A549 (cell line): ENCODE measurements at regions not wholly inside any gene's neighbourhood (a gene's known extent, or its start where the extent isn't known, plus 50 kb on each side); places are given as distances from the start of the nearest gene placed in this dataset.

Experiments
- ATAC-seq, 2 experiments: fragments of 200-7000 bp in 1 of 2; fragments of >200 bp in 1 of 2; cut with Nextera tagmentation in 1 of 2; cut with Tn5 transposase in 1 of 2; 3 replicates each; pipeline versions ENCODE4 v1.8.0 to v1.9.1; 2018 to 2020; ENCODE audit warnings: mild to moderate bottlenecking in 1 of 2, moderate library complexity in 1 of 2
- CTCF ChIA-PET: fragments of 300-600 bp; sonication (Branson Sonifier 250); formaldehyde crosslinking; extraction: SDS; loops from one replicate; lab custom pipeline; 2021; ENCODE audit warnings: antibody characterized with exemption, inconsistent platforms; lab: Yijun Ruan, JAX
- POLR2A ChIA-PET: fragments of 350-600 bp; formaldehyde crosslinking; extraction: SDS; loops from one replicate; lab custom pipeline; 2021; ENCODE audit warnings: antibody characterized with exemption, inconsistent platforms; lab: Yijun Ruan, JAX
- DNase-seq, 2 experiments: peaks; one replicate each; pipeline versions ENCODE4 v3.0.0 to v3.0.0-alpha.2; 2011 to 2016; ENCODE audit warnings: low read depth in 1 of 2, low spot score in 1 of 2
- FAIRE-seq: peaks from 2 replicates; lab custom pipeline; 2011; peaks lifted over from hg19 to GRCh38; lab: Jason Lieb, UNC
- H3K27ac ChIP-seq, 2 experiments: fragments of >200 bp; sonication (Bioruptor Twin); formaldehyde crosslinking; 3 replicates each; pipeline ENCODE4 v1.5.1; 2016 to 2017
- H3K4me1 ChIP-seq: fragments of >200 bp; sonication (Bioruptor Twin); formaldehyde crosslinking; 3 replicates; pipeline ENCODE4 v1.6.1; 2016
- H3K4me2 ChIP-seq: fragments of >200 bp; sonication (Bioruptor Twin); formaldehyde crosslinking; 3 replicates; pipeline ENCODE4 v1.6.1; 2016
- H3K4me3 ChIP-seq: fragments of >200 bp; sonication (Bioruptor Twin); formaldehyde crosslinking; 3 replicates; pipeline ENCODE4 v1.5.1; 2016
- H3K9me3 ChIP-seq: fragments of >200 bp; sonication (Bioruptor Twin); formaldehyde crosslinking; 3 replicates; pipeline ENCODE4 v1.6.1; 2016
- BHLHE40 ChIP-seq: IDR thresholded peaks from 2 replicates; pipeline ENCODE4 v1.6.1; 2012; ENCODE audit warnings: low read depth, low read length, inconsistent platforms
- CBX2 ChIP-seq: fragments of 200-600 bp; sonication (generic); IDR thresholded peaks from 2 replicates; pipeline ENCODE4 v1.6.1; 2016; ENCODE audit warnings: low read depth, mild to moderate bottlenecking, borderline replicate concordance
- CEBPB ChIP-seq, 2 experiments: fragments of >200 bp in 1 of 2; sonication (Bioruptor Twin) in 1 of 2; formaldehyde crosslinking in 1 of 2; IDR thresholded peaks; 2 replicates each; pipeline ENCODE4 v1.6.1; 2012 to 2016
- CHD4 ChIP-seq: fragments of 200-600 bp; sonication (generic); IDR thresholded peaks from 2 replicates; pipeline ENCODE4 v1.6.1; 2016; ENCODE audit warnings: antibody characterized with exemption, mild to moderate bottlenecking, borderline replicate concordance
- EHF ChIP-seq: fragments of 250-450 bp; sonication (Bioruptor Pico); IDR thresholded peaks from 2 replicates; pipeline ENCODE4 v1.5.0; 2020; ENCODE audit warnings: mild to moderate bottlenecking
- HDAC2 ChIP-seq: fragments of 200-600 bp; sonication (generic); IDR thresholded peaks from 2 replicates; pipeline ENCODE4 v1.6.1; 2016
- HOXB5 ChIP-seq: fragments of 250-450 bp; sonication (Bioruptor Pico); IDR thresholded peaks from 2 replicates; pipeline ENCODE4 v1.5.0; 2020; ENCODE audit warnings: mild to moderate bottlenecking, moderate library complexity
- JUN ChIP-seq, 2 experiments: fragments of >200 bp; sonication (Bioruptor Twin); formaldehyde crosslinking; IDR thresholded peaks; 2 replicates in 1 of 2; 3 replicates in 1 of 2; pipeline ENCODE4 v1.6.1; 2016 to 2017
- KDM5A ChIP-seq: fragments of 200-600 bp; sonication (generic); IDR thresholded peaks from 2 replicates; pipeline ENCODE4 v1.6.1; 2016; ENCODE audit warnings: antibody characterized with exemption, mild to moderate bottlenecking
- MYC ChIP-seq: IDR thresholded peaks from 2 replicates; pipeline ENCODE4 v1.6.1; 2012; ENCODE audit warnings: mild to moderate bottlenecking, inconsistent platforms, low read length, improper control_type of control experiment, borderline replicate concordance
- RAD21 ChIP-seq, 2 experiments: fragments of >200 bp in 1 of 2; sonication (Bioruptor Twin) in 1 of 2; formaldehyde crosslinking in 1 of 2; IDR thresholded peaks in 1 of 2; conservative IDR thresholded peaks in 1 of 2; 2 replicates in 1 of 2; 3 replicates in 1 of 2; pipeline ENCODE4 v1.6.1; 2012 to 2018; ENCODE audit warnings: inconsistent platforms in 1 of 2
- RNF2 ChIP-seq: fragments of 200-600 bp; sonication (generic); IDR thresholded peaks from 2 replicates; pipeline ENCODE4 v1.6.1; 2016; ENCODE audit warnings: low read depth, mild to moderate bottlenecking, antibody characterized with exemption, moderate library complexity, borderline replicate concordance
- TFCP2L1 ChIP-seq: fragments of 250-450 bp; sonication (Bioruptor Pico); IDR thresholded peaks from 2 replicates; pipeline ENCODE4 v1.5.0; 2021; ENCODE audit warnings: mild to moderate bottlenecking
- ZC3H11A ChIP-seq: fragments of 450-650 bp; IDR thresholded peaks from 2 replicates; pipeline ENCODE4 v1.6.1; 2014; ENCODE audit warnings: antibody characterized with exemption, mild to moderate bottlenecking
- WGBS: methylation state at CpG from one replicate; pipeline ENCODE4 v1.1.6; 2017; ENCODE audit errors: missing lambda C conversion rate; 5-methylcytosine and 5-hydroxymethylcytosine counted together
- TF ChIP-seq, protein P1 (sequence below): IDR thresholded peaks from 2 replicates; pipeline ENCODE4 v1.6.1; 2012
- TF ChIP-seq, protein P2 (sequence below): fragments of 200-600 bp; sonication (generic); IDR thresholded peaks from 2 replicates; pipeline ENCODE4 v1.6.1; 2016; ENCODE audit warnings: antibody characterized with exemption, mild to moderate bottlenecking, moderate library complexity

GRCh38 chr5:2387250-2387633, 364.2 kb downstream of the IRX2 start:
- CTCF ChIA-PET = no interaction called here
- no peak for FAIRE-seq

GRCh38 chr5:2385818-2386217, 365.7 kb downstream of the IRX2 start:
- FAIRE-seq = no peak
- TF ChIP-seq KDM5A = no peak
- TF ChIP-seq CEBPB (IDR thresholded peaks at IDR 0.05) = no peak
- POLR2A ChIA-PET = no interaction called here

More at GRCh38 chr5:2387250-2387633, 364.2 kb downstream of the IRX2 start:
- TF ChIP-seq JUN (IDR thresholded peaks at IDR 0.05) = no peak
- TF ChIP-seq HOXB5 (CRISPR knock-in tag) = no peak
- no peak for TF ChIP-seq MYC
- TF ChIP-seq ZC3H11A = no peak
- no peak for TF ChIP-seq CBX2
- DNase-seq = no peak
- Histone ChIP-seq H3K4me2 (no peak overlapping the region), H3K27ac (no peak overlapping the region), H3K4me1 (no peaks in the 10 kb centered on the region), H3K4me3 (no peak overlapping the region), H3K9me3 (no peaks in the 10 kb centered on the region)
- no peak for ATAC-seq
- 38% methylated on average over 11 of the region's 11 CpGs for WGBS
- POLR2A ChIA-PET = no interaction called here

DNA sequence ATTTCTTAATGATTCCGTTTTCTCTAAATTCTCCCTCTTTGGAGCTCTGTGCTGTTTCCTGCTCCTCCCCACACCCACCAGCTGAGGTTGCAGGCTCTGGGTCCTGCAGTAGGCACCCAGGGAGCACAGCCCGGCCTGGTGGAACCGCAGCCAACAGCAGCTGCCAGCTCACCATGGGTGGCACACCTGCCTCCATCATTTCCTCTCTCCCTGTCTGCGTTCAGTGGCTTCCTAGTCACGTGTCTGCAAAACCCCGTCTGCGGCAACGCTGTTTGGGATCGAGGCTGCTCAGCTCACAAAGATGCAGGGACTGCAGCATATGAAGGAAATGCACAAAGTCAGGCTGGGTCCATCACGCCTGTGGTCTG, 367.8 kb downstream of the IRX2 start:
- ATAC-seq = no peak
- CTCF ChIA-PET = no interaction called here

More at GRCh38 chr5:2385818-2386217, 365.7 kb downstream of the IRX2 start:
- no peak for ATAC-seq
- 0% methylated on average over 3 of the region's 3 CpGs for WGBS
- CTCF ChIA-PET = no interaction called here
- Histone ChIP-seq H3K9me3 (no peaks in the 10 kb centered on the region), H3K4me1 (no peaks in the 10 kb centered on the region), H3K4me3 (no peak overlapping the region), H3K4me2 (no peak overlapping the region), H3K27ac (no peak overlapping the region)
- no peak for DNase-seq

More for the DNA sequence above, 367.8 kb downstream of the IRX2 start:
- DNase-seq = no peak
- TF ChIP-seq KDM5A (no peak), EHF (no peak), HDAC2 (no peak), BHLHE40 (no peak), RNF2 (no peak), RAD21 (conservative IDR thresholded peaks at IDR 0.05 in 1 of 2, IDR thresholded peaks at IDR 0.05 in 1 of 2) (no peak), TFCP2L1 (CRISPR knock-in tag) (no peak), CHD4 (no peak)
- TF ChIP-seq, protein P1, sequence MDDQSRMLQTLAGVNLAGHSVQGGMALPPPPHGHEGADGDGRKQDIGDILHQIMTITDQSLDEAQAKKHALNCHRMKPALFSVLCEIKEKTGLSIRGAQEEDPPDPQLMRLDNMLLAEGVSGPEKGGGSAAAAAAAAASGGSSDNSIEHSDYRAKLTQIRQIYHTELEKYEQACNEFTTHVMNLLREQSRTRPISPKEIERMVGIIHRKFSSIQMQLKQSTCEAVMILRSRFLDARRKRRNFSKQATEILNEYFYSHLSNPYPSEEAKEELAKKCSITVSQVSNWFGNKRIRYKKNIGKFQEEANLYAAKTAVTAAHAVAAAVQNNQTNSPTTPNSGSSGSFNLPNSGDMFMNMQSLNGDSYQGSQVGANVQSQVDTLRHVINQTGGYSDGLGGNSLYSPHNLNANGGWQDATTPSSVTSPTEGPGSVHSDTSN = no peak
- TF ChIP-seq, protein P2, sequence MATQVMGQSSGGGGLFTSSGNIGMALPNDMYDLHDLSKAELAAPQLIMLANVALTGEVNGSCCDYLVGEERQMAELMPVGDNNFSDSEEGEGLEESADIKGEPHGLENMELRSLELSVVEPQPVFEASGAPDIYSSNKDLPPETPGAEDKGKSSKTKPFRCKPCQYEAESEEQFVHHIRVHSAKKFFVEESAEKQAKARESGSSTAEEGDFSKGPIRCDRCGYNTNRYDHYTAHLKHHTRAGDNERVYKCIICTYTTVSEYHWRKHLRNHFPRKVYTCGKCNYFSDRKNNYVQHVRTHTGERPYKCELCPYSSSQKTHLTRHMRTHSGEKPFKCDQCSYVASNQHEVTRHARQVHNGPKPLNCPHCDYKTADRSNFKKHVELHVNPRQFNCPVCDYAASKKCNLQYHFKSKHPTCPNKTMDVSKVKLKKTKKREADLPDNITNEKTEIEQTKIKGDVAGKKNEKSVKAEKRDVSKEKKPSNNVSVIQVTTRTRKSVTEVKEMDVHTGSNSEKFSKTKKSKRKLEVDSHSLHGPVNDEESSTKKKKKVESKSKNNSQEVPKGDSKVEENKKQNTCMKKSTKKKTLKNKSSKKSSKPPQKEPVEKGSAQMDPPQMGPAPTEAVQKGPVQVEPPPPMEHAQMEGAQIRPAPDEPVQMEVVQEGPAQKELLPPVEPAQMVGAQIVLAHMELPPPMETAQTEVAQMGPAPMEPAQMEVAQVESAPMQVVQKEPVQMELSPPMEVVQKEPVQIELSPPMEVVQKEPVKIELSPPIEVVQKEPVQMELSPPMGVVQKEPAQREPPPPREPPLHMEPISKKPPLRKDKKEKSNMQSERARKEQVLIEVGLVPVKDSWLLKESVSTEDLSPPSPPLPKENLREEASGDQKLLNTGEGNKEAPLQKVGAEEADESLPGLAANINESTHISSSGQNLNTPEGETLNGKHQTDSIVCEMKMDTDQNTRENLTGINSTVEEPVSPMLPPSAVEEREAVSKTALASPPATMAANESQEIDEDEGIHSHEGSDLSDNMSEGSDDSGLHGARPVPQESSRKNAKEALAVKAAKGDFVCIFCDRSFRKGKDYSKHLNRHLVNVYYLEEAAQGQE = no peak
- Histone ChIP-seq H3K4me3 (no peak overlapping the region), H3K4me1 (no peaks in the 10 kb centered on the region), H3K4me2 (no peak overlapping the region), H3K9me3 (no peaks in the 10 kb centered on the region), H3K27ac (no peak overlapping the region)
- 24% methylated on average over 9 of the region's 10 CpGs for WGBS
- POLR2A ChIA-PET = no interaction called here
- FAIRE-seq = no peak
